AG10803 (cell line): ENCODE measurements at regions not wholly inside any gene's neighbourhood (a gene's known extent, or its start where the extent isn't known, plus 50 kb on each side); places are given as distances from the start of the nearest gene placed in this dataset.

Source experiments
- DNase-seq: peaks from one replicate; pipeline ENCODE4 v3.0.0; 2010; ENCODE audit warnings: low read depth
- H3K4me3 ChIP-seq: 2 replicates; pipeline ENCODE4 v1.5.1; 2011; ENCODE audit warnings: mild to moderate bottlenecking, low read length, control low read depth
- CTCF ChIP-seq: conservative IDR thresholded peaks from 2 replicates; pipeline ENCODE4 v1.5.1; 2011; ENCODE audit warnings: mild to moderate bottlenecking, low read length, control low read depth, inconsistent platforms

- H3K4me3 ChIP-seq = no peak overlapping the region
- DNase-seq = no peak
- no peak for TF ChIP-seq CTCF
Measured at GRCh38 chr11:39149214-39149613, 2310.2 kb downstream of the LRRC4C start.

- no peak for DNase-seq
Measured at GRCh38 chr11:39145346-39145745, 2314.1 kb downstream of the LRRC4C start.

GRCh38 chr11:39144351-39145130, 2314.9 kb downstream of the LRRC4C start:
- no peak for TF ChIP-seq CTCF
- no peak for DNase-seq
- no peak overlapping the region for H3K4me3 ChIP-seq

More at GRCh38 chr11:39145346-39145745, 2314.1 kb downstream of the LRRC4C start:
- no peak for TF ChIP-seq CTCF
- no peak overlapping the region for H3K4me3 ChIP-seq

GRCh38 chr11:39139581-39139980, 2319.9 kb downstream of the LRRC4C start:
- DNase-seq = no peak
- H3K4me3 ChIP-seq = no peak overlapping the region
- no peak for TF ChIP-seq CTCF

GRCh38 chr11:39120890-39121289, 2338.6 kb downstream of the LRRC4C start:
- no peak for DNase-seq
- H3K4me3 ChIP-seq = no peak overlapping the region
- no peak for TF ChIP-seq CTCF

- TF ChIP-seq CTCF = no peak
- no peak overlapping the region for H3K4me3 ChIP-seq
- DNase-seq = no peak
Measured at GRCh38 chr11:39113606-39114005, 2345.8 kb downstream of the LRRC4C start.

GRCh38 chr11:39102236-39102635, 2357.2 kb downstream of the LRRC4C start:
- H3K4me3 ChIP-seq = no peak overlapping the region
- no peak for DNase-seq
- TF ChIP-seq CTCF = no peak
